CD4-positive, CD25-positive, alpha-beta regulatory T cell (primary cell): ENCODE measurements at regions not wholly inside any gene's neighbourhood (a gene's known extent, or its start where the extent isn't known, plus 50 kb on each side); places are given as distances from the start of the nearest gene placed in this dataset.

Source experiments
- ATAC-seq, 2 donors: fragments of 150-1000 bp; cut with Tn5 transposase; one replicate each; pipeline ENCODE4 v1.10.0; 2021; ENCODE audit warnings: low read depth in 2 of 2, moderate number of reproducible peaks in 2 of 2, moderate library complexity in 1 of 2
- DNase-seq, 3 donors: peaks; one replicate each; pipeline versions ENCODE4 v3.0.0 to v3.0.0-alpha.2; 2012 to 2022; ENCODE audit warnings: mixed read lengths in 1 of 3
- H3K27ac ChIP-seq: one replicate; pipeline ENCODE4 v1.7.0; 2013; ENCODE audit warnings: mild to moderate bottlenecking, low read length; ENCODE audit not compliant: insufficient read depth, poor library complexity, severe bottlenecking
- H3K27me3 ChIP-seq: one replicate; pipeline ENCODE4 v1.7.0; 2013; ENCODE audit warnings: low read length; ENCODE audit not compliant: control insufficient read depth, insufficient read depth
- H3K36me3 ChIP-seq: one replicate; pipeline ENCODE4 v1.7.0; 2013; ENCODE audit warnings: mild to moderate bottlenecking, low read length, moderate library complexity; ENCODE audit not compliant: control insufficient read depth, insufficient read depth
- H3K4me1 ChIP-seq: 2 replicates; pipeline ENCODE4 v1.7.0; 2013; ENCODE audit warnings: mild to moderate bottlenecking, low read length; ENCODE audit not compliant: insufficient read depth, control insufficient read depth, poor library complexity, severe bottlenecking
- H3K4me3 ChIP-seq: one replicate; pipeline ENCODE4 v1.7.0; 2013; ENCODE audit warnings: low read depth, mild to moderate bottlenecking, low read length, moderate library complexity
- H3K9me3 ChIP-seq, 2 experiments: 1 replicate in 1 of 2; 2 replicates in 1 of 2; pipeline ENCODE4 v1.7.0; 2013; ENCODE audit warnings: low read length in 2 of 2, mild to moderate bottlenecking in 1 of 2, moderate library complexity in 1 of 2; ENCODE audit not compliant: control insufficient read depth in 2 of 2
- H3K27ac Mint-ChIP-seq, 3 donors: one replicate each; pipeline ENCODE4 v1.8.0; 2020 to 2022; ENCODE audit warnings: mild to moderate bottlenecking in 3 of 3, mixed read lengths in 3 of 3, moderate library complexity in 2 of 3
- H3K27me3 Mint-ChIP-seq: one replicate; pipeline ENCODE4 v1.8.0; 2022; ENCODE audit warnings: mild to moderate bottlenecking, mixed read lengths
- H3K36me3 Mint-ChIP-seq: one replicate; pipeline ENCODE4 v1.8.0; 2020; ENCODE audit warnings: mixed read lengths
- H3K4me1 Mint-ChIP-seq, 4 donors: one replicate each; pipeline ENCODE4 v1.8.0; 2020 to 2022; ENCODE audit warnings: mixed read lengths in 4 of 4, mild to moderate bottlenecking in 1 of 4
- H3K4me3 Mint-ChIP-seq, 4 donors: one replicate each; pipeline ENCODE4 v1.8.0; 2020 to 2022; ENCODE audit warnings: mild to moderate bottlenecking in 4 of 4, mixed read lengths in 4 of 4, moderate library complexity in 3 of 4
- H3K9me3 Mint-ChIP-seq, 7 donors: one replicate each; pipeline ENCODE4 v1.8.0; 2020 to 2022; ENCODE audit warnings: mixed read lengths in 7 of 7, mild to moderate bottlenecking in 3 of 7, moderate library complexity in 2 of 7

DNA sequence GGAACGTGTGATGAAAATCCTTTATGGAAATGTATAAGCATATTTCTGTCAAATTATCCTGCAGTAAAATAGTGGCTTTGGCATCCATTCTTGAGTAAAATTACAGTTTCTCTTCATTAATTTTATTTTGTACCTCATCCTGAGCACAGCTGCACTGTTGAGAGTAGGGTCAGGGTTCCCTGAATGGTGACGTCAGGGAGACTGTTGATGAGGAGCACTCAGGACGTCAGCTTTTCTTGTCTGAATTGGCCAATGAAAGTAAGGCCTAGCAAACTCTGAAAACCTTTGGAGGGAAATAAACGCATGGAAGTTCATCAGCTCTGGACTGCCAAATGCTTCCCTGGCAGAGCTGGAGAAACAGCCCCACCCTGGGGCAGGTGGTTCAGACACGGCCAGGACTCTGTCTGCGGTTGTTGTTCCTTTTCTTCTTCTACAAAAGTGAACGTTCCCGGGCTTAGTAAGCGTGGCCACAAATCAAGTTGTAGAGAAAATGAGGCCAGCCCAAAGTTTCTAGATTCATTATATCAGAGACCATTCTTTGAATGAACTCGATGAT lies 179.7 kb upstream of the EXOC2 start:
- Histone ChIP-seq H3K4me1 (no peaks in the 10 kb centered on the region), H3K9me3 (no peaks in the 10 kb centered on the region), H3K4me3 (no peak overlapping the region), H3K36me3 (no peaks in the 10 kb centered on the region), H3K27me3 (no peaks in the 10 kb centered on the region), H3K27ac (no peak overlapping the region)
- H3K4me1 Mint-ChIP-seq, result no peaks in the 10 kb centered on the region
- no peaks in the 10 kb centered on the region for H3K36me3 Mint-ChIP-seq
- H3K27ac Mint-ChIP-seq, result no peak overlapping the region
- DNase-seq, result no peak
- peaks cover 26% of the 10 kb centered on the region for H3K27me3 Mint-ChIP-seq
- ATAC-seq, result no peak
- H3K4me3 Mint-ChIP-seq, result no peak overlapping the region
- H3K9me3 Mint-ChIP-seq, result peaks cover 0 to 2% (median 0%) of the 10 kb centered on the region in 7 donors

DNA sequence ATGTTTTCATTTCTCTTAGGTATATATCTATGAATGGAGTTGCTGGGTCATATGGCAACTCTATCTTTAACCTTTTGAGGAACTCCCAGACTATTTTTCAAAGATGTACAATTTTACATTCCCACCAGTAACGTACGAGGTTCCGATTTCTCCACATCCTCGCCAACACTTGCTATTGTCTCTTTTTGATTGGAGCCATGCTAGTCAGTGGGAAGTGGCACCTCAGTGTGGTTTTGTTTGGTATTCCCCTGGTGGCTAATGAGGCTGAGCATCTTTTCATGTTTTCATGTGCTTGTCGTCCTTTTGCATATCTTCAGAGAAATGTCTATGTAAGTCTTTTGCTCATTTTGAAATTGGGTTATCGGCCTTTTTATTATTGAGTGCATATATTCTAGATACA lies 178.6 kb upstream of the EXOC2 start:
- no peak overlapping the region for H3K4me3 Mint-ChIP-seq
- no peak for ATAC-seq
- Histone ChIP-seq H3K27ac (no peak overlapping the region), H3K36me3 (no peaks in the 10 kb centered on the region), H3K9me3 (no peaks in the 10 kb centered on the region), H3K4me3 (no peak overlapping the region), H3K4me1 (no peaks in the 10 kb centered on the region), H3K27me3 (no peaks in the 10 kb centered on the region)
- H3K9me3 Mint-ChIP-seq, result peaks cover 0 to 3% (median 0%) of the 10 kb centered on the region in 7 donors
- H3K27ac Mint-ChIP-seq, result no peak overlapping the region
- DNase-seq, result no peak
- no peaks in the 10 kb centered on the region for H3K36me3 Mint-ChIP-seq
- no peaks in the 10 kb centered on the region for H3K4me1 Mint-ChIP-seq
- peaks cover 21% of the 10 kb centered on the region for H3K27me3 Mint-ChIP-seq

DNA sequence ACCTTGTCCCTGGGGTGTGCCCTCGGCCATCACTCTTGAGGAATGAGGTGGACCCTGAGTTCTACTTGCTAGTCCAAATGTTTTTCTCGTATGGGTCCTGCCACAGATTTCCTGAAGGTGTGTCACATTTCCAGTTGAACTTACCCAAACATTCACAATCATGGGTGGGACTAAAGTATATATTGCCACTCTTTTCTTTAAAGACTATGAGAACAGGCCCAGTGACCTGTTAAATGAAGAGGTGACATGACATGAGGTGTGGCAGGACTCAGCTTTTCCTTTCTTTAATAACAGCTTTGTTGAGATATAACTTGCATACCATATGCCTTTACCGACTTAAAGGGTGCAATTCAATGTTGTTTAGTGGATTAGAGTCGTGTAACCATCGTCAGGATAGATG lies 177.2 kb upstream of the EXOC2 start:
- Mint-ChIP-seq H3K9me3 (peaks cover 0 to 4% (median 0%) of the 10 kb centered on the region in 7 donors), H3K36me3 (no peaks in the 10 kb centered on the region), H3K27ac (no peak overlapping the region), H3K4me3 (no peak overlapping the region), H3K27me3 (peaks cover 21% of the 10 kb centered on the region), H3K4me1 (no peaks in the 10 kb centered on the region)
- Histone ChIP-seq H3K4me3 (no peak overlapping the region), H3K27me3 (no peaks in the 10 kb centered on the region), H3K9me3 (no peaks in the 10 kb centered on the region), H3K27ac (no peak overlapping the region), H3K4me1 (no peaks in the 10 kb centered on the region), H3K36me3 (no peaks in the 10 kb centered on the region)
- no peak for ATAC-seq
- DNase-seq, result no peak

DNA sequence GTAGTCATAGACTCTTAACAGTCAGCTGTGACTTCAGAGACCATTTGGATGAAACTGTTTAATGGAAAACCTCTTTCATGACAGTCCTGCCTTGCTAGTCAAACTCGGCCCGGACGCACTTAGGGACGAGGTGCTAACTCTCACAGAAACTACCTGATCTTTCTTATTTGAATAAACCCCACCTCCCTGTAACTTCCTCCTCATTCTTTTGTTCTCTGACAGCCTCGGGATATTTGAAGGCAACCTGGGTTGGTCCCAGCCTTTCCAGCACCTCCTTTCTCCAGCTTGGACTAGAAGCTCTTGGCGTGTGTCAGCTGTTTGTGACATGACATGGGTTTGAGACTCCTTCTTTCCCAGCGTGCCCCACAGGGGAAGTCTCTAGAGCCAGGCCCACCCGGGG lies 175.3 kb upstream of the EXOC2 start:
- H3K4me3 Mint-ChIP-seq, result no peak overlapping the region
- no peaks in the 10 kb centered on the region for H3K9me3 ChIP-seq
- H3K36me3 Mint-ChIP-seq, result no peaks in the 10 kb centered on the region
- DNase-seq (no peak), ATAC-seq (no peak)
- H3K4me3 ChIP-seq, result no peak overlapping the region
- peaks cover 9% of the 10 kb centered on the region for H3K27me3 ChIP-seq
- no peak overlapping the region for H3K27ac Mint-ChIP-seq
- H3K9me3 Mint-ChIP-seq, result peaks cover 0 to 2% (median 0%) of the 10 kb centered on the region in 7 donors
- no peaks in the 10 kb centered on the region for H3K4me1 Mint-ChIP-seq
- no peaks in the 10 kb centered on the region for H3K36me3 ChIP-seq
- H3K27ac ChIP-seq, result no peak overlapping the region
- H3K4me1 ChIP-seq, result no peaks in the 10 kb centered on the region
- H3K27me3 Mint-ChIP-seq, result peaks cover 25% of the 10 kb centered on the region

DNA sequence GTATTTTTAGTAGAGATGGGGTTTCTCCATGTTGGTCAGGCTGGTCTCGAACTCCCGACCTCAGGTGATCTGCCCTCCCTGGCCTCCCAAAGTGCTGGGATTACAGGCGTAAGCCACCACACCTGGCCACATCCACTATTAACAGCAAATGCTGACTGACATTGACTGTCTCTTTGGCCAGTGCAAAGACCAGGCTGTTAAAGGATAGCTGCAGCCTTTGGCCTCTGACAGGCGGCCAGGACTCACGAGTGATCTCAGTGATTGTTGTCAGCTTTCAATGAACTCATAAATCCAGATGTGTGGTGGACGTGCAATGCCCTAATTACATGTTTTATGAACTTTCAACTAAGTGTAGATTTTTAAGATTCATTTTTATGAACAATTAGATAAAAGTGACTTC lies 174.4 kb upstream of the EXOC2 start:
- no peak for ATAC-seq
- Histone ChIP-seq H3K9me3 (no peaks in the 10 kb centered on the region), H3K27me3 (peaks cover 9% of the 10 kb centered on the region), H3K4me1 (no peaks in the 10 kb centered on the region), H3K27ac (no peak overlapping the region), H3K36me3 (no peaks in the 10 kb centered on the region), H3K4me3 (no peak overlapping the region)
- H3K4me1 Mint-ChIP-seq, result no peaks in the 10 kb centered on the region
- peaks cover 21% of the 10 kb centered on the region for H3K27me3 Mint-ChIP-seq
- H3K36me3 Mint-ChIP-seq, result no peaks in the 10 kb centered on the region
- H3K9me3 Mint-ChIP-seq, result peaks cover 0 to 2% (median 0%) of the 10 kb centered on the region in 7 donors
- DNase-seq, result no peak
- no peak overlapping the region for H3K4me3 Mint-ChIP-seq
- H3K27ac Mint-ChIP-seq, result no peak overlapping the region

DNA sequence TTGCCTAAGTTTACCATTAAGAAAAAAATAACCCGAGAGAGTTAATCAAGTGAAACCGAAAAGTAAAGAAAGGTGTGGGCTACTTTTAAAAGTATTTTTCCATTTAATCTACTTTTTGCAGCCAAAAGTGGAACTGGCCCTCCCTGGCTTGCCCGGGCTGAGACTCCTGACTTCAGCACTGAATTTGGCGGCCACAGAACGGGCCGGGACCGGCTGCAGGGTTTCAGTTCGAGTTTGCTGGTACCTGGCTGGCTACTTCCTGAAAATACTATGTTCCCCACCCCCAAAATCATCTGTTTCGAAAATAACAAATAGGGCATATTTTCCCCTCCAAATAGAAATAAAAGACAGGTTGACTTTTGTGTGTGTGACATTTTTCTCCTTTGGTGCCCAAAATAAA lies 173.4 kb upstream of the EXOC2 start:
- Histone ChIP-seq H3K4me1 (no peaks in the 10 kb centered on the region), H3K27ac (no peak overlapping the region), H3K4me3 (no peak overlapping the region), H3K36me3 (no peaks in the 10 kb centered on the region), H3K9me3 (no peaks in the 10 kb centered on the region), H3K27me3 (peaks cover 11% of the 10 kb centered on the region)
- ATAC-seq (no peak), DNase-seq (no peak)
- H3K4me1 Mint-ChIP-seq, result no peaks in the 10 kb centered on the region
- H3K4me3 Mint-ChIP-seq, result no peak overlapping the region
- no peak overlapping the region for H3K27ac Mint-ChIP-seq
- no peaks in the 10 kb centered on the region for H3K36me3 Mint-ChIP-seq
- H3K27me3 Mint-ChIP-seq, result peaks cover 18% of the 10 kb centered on the region
- H3K9me3 Mint-ChIP-seq, result peaks cover 0 to 2% (median 0%) of the 10 kb centered on the region in 7 donors

DNA sequence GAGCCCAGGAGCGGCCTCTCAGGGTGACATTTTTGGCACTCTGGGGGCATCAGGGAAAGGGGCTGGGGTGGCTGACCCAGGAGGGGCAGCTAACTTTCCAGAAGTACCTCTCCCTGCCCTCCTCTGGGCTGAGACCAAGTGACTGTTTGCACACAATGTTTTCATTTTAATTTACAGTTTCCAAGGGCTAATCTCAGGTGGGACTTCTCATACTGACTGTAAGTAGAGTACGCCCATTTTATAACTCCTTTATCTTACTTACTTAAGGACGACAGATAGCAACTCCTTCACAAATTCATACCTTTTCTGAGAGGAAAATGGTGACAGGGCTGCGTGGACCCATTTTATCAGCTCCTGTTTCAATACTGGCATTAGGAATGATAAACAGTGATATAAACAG lies 172.9 kb upstream of the EXOC2 start:
- peaks cover 11% of the 10 kb centered on the region for H3K27me3 ChIP-seq
- Mint-ChIP-seq H3K4me1 (no peaks in the 10 kb centered on the region), H3K27ac (no peak overlapping the region), H3K4me3 (no peak overlapping the region), H3K27me3 (peaks cover 17% of the 10 kb centered on the region), H3K9me3 (peaks cover 0 to 2% (median 0%) of the 10 kb centered on the region in 7 donors), H3K36me3 (no peaks in the 10 kb centered on the region)
- H3K4me3 ChIP-seq, result no peak overlapping the region
- DNase-seq (no peak), ATAC-seq (no peak)
- no peak overlapping the region for H3K27ac ChIP-seq
- no peaks in the 10 kb centered on the region for H3K9me3 ChIP-seq
- no peaks in the 10 kb centered on the region for H3K4me1 ChIP-seq
- no peaks in the 10 kb centered on the region for H3K36me3 ChIP-seq

DNA sequence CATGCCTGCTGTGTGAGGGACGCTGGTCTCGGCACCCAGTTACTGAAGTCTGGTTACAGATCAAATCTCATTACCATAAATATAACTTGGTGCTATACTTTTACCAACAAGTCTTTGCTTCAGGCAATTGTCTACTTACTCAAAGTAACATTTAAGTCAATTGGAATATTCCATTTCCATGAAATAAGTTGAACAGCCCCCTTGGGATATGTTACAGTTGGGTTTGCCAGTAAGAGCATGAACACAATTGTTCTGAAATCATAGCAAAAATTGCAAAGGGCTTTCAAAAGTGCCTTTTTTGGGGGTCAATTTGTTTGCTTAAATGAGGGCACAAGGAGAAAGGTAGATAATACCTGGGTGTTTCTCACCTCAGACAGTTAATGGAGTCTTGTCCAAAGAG lies 170.9 kb upstream of the EXOC2 start:
- Histone ChIP-seq H3K4me3 (no peak overlapping the region), H3K4me1 (no peaks in the 10 kb centered on the region), H3K27ac (no peak overlapping the region), H3K9me3 (no peaks in the 10 kb centered on the region), H3K36me3 (no peaks in the 10 kb centered on the region), H3K27me3 (peaks cover 11% of the 10 kb centered on the region)
- H3K27me3 Mint-ChIP-seq, result peaks cover 17% of the 10 kb centered on the region
- H3K36me3 Mint-ChIP-seq, result no peaks in the 10 kb centered on the region
- DNase-seq (no peak), ATAC-seq (no peak)
- H3K27ac Mint-ChIP-seq, result no peak overlapping the region
- no peak overlapping the region for H3K4me3 Mint-ChIP-seq
- peaks cover 0 to 2% (median 0%) of the 10 kb centered on the region in 7 donors for H3K9me3 Mint-ChIP-seq
- H3K4me1 Mint-ChIP-seq, result no peaks in the 10 kb centered on the region
